Putamen (tissue), 1 donor: ENCODE measurements at regions not wholly inside any gene's neighbourhood (a gene's known extent, or its start where the extent isn't known, plus 50 kb on each side); places are given as distances from the start of the nearest gene placed in this dataset.

ENCODE experiments used
- DNase-seq: peaks from one replicate; pipeline ENCODE4 v3.0.0-alpha.2; 2016; ENCODE audit warnings: low spot score

DNA sequence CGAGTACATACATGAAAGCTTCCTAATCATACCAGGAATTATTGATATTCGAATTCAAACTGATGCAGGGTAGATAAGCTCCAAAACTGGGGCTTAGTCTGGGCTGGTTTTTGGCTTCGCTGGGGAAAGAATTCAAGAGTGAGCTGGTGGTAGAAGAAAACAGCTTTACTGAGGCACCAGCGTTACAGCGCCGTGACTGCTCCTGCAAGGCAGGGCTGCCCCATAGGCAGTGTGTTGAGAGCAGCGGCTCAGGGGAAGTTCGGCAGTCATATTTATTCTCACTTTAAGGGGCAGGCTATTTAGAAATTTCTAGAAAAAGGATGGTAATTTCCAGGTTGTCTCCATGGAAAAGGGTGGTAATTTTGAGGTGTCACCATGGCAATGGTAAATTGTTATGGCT is 292.6 kb upstream of the TCF4 start:
- DNase-seq: no peak

DNA sequence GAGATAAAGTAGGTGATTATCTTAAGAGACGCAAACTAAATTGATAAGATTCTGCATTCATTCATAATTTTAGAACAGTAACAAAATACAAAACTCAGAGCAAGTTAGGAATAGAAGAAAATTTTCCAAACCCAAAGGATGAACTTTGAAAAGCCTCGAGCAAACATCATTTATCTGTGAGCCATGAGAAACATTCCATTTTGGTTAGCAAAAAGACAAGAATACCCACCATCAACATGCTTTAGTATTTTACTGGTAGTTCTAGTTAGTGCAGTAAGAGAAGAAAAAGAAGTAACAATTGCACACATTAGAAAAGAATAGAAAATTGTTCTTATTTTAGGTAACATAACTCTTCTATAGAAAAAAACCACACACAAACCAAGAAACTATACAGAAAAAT is 291.3 kb upstream of the TCF4 start:
- DNase-seq: no peak

DNA sequence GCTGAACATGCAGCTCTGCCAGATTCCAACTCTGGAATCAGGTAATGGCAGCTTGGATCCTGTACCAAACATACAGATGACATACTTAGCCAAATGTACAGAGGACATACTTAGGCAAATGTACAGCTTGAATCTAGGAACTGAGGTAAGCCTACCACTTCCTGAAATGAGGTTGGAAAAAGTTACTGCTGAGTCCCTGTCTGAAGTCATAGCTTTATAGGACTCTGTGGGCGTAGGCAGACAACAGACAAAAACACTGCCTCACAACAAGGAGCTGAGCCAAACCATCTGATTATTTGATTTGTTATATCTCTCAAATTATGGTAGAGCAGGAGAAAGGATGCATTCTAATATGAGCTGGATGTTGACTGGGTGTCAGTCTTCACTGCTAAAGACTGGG is 290.2 kb upstream of the TCF4 start:
- DNase-seq: no peak

DNA sequence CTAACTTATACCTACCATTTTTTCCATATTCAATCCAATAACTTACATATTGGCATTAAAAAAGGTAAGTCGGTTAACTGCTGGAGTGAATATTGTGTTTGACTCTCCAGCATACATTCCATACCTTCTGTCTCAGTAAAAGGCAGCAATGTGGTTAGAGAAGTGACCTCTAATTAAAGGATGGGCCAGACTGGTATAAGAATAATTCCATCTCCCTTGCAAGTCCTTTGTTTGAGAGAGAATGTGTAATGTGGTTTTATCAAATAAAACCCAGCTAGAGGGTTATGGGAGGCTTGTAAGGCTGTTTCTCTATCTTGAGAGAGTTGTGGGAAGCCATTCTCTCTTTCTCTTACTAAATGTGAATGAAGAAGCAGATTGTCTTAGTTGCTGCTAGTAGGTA is 289.3 kb upstream of the TCF4 start:
- DNase-seq: no peak

DNA sequence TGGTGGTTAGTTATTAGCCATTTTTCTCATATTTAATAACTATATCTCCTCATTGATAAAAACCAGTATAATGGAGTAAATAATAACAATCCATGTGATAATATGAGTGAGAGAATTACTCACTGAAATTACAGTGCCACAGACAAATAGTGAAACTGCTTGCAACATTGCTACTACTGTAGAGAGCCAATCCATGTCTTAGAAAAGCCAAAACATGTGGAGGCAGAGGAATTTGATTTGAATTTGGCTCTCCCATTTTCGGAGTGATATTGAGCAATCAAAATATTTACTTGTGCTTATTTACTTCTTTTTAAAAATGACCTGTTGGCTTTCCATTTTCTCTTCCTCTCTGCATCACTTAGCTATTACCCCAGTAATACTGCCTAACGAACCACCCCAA is 288.3 kb upstream of the TCF4 start:
- DNase-seq: no peak

DNA sequence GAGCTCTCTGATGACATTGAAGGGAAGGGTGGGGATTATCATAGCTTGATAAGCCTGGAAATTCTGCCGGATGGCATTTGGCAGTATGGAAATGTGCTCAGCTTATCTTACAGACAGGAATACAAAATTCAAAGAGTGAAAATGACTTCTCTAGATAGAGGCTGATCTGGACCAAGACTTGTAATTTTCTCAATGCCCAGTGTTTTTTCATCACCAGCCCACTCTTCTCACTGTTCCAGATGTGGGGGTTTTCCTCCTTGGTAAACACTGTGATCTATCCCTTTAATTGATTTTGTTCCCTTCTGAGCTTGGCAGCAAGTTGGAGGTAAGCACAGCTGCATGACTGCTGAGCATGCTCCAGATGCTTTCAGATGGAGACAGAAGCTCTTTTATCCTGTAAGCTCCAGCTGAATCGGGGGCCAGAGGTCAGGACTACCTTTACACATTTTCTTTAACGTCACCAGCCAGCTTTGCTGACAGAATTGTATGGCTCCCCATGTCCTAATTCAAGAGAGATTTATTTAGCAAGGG is 287.4 kb upstream of the TCF4 start:
- peak; percentile 60 for DNase-seq

DNA sequence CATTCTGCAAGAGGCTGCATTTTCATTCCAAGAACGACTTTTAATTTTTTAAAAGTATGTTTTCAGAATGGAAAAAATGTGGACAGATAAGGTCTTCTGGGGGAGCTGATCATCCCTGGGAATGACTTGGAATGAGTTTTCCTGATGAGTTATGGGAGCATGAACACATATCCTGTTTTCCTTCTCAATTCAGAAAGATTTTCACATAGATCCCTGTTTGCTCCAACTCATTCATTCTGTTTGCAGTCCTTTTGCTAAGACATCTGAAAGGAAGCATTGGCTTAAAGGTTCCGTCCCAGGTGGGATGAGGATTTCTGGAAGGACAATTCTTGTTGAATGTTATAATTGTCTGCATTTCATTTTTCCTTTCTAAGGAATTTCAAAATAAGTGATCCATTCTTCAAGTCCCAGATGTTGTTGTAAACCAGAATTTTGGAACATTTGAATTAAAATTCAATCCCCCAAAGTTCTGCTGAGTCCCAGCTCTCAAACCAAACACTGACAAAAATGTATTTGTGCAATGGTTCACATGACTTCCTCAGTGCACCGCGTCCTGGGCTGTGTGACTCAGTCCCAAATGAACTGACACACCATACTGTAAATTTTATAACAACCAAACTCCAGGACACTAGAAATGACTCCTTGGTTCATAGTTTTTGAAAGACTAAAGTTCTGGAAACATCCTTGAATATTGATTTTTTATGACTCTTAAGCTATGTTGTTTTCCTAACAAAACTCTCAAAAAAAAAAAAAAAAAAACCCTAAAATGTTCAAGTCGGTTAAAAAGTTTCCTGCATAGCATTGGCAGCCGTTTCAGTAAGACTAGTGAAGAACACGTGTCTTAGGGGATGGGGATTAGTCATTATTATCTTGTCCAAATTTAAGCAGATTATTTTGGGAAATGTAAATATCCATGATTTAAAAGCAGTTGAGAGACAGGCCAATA is 281.8 kb upstream of the TCF4 start:
- DNase-seq: no peak

DNA sequence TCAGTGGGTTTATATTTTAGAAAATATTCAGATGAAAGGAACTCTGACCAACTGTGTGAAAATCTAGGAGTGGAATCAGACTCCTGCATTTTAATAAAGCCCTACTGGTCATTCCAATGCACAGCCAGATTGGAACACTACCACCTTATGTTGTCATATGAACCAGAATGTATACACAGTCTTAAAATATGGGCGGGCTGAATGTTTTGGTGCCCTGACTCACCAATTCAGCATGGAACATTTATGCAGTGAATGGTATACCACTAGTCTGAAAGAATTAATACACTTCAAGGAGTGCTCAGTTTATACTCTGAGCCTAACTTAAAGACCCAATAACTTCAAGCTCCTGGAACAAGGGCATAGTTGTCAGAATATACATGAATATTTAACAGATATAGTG is 280.9 kb upstream of the TCF4 start:
- no peak for DNase-seq

DNA sequence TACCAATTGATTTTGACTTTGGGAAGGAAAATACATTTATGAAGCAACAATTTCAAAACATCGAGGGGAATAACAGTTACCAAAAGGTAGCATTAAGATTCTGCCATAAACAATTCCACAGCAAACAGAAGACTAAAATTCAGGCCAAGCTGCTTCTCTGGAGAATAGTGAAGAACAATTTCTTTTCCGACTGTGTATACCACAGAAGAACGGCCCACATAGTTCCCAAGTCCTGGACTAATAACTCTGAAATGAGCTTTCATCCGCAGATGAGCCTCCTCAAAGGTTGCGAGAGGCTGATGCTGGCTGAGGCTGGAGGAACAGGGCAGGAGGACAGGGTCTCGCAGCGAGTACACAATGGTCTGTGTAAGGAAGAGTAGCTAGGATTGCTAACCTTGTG is 278.9 kb upstream of the TCF4 start:
- DNase-seq: no peak

DNA sequence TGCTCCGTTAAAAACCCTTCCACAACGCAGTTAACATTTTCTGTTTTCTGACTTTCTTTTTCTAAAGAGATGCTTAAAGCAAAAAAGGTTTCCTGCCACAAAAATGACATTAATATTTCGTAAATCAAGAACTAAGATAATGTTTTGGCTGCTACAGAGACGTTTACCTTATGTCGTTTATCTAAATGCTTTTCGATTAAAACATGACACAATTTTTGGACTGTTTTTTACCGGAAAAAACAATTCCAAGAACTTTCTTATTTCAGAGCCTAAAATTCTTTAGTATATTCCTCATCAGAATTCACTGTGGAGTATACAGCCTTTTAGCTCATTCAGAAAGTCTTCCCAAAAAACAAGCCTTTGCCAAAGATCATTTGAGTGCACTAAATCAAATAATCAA is 278.0 kb upstream of the TCF4 start:
- DNase-seq: no peak

DNA sequence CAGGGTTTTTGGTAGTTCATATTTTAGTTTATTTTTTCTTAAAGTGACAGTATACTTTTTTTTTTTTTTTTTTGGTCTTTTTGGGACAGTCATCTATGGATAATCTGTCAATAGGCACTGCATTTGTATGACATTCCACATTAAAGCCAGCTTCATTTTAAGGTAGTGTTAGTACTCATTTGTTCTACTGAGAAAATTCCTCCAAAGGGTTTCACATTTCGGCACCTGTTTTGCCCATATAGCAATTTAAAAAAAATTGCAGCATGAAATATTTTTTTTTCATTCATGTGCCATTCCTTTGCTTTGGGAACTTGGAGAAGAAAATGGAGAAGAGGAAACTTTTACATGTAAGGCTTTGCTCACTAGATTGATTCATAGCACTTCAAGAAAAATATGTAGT is 276.3 kb upstream of the TCF4 start:
- no peak for DNase-seq

DNA sequence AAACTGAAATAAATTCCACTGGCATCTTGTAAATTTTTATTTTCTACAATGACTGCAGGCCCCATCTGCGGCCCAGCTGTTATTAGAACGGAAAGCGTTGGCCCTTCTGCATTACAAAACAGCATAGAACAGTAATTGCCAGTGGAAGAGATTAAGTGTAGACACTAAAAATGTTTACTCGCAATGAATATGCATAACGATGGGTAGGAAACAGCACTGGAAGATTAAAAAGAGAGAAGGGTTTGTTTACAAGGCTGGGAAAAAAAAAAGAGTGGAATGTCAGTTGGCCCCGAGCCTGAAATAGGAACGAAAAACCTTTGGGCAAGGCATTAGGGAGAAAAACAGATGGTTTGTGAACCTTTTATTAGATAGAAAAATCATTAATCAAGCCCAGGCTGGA is 275.9 kb upstream of the TCF4 start:
- no peak for DNase-seq

DNA sequence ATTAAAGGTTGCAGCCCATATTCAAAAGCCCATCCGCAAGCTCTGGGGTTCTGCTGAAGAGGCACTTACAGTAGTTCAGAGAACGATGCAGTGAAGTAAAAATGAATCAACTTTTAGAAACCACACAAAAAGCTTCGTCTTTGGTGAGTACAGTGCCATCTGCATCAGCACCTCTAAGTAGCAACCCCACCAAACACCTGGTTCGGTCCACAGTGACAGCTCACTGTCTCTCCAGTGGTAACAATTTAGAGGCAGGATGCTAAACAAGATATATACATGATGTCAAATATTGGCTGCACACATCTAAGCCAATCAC is 275.4 kb upstream of the TCF4 start:
- no peak for DNase-seq

DNA sequence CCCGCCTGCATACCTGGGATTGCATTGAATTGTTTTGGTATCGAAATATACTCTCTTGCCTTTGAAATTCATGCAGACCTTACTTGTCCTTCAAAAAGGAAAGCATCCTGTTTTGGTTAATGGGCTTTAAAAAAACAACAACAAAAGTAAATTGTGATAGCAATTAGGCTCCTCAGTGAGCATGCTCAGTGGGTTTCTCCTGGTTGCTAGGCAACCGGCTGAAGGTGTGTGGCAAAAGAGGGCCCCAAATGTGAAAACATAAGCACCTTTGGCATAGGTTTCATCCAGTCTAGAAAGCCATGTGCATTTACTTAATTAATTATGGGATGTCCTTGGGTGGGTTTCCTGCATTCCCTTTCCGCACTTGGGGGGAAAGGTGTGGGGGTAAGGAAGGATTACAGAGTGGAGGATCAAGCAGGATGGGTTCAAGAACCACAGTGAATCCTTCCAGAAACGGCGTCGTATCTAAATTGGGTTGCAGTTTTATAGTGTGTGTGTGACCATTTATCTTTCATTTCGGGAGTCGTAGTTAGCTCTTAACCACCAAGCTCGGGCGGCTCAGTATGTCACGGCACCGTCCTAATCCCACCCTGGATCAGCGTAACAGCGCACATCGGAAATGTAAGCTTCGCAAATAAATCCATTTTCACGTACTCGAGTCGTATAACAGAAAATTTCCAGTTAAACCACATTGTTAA is 274.9 kb upstream of the TCF4 start:
- no peak for DNase-seq

DNA sequence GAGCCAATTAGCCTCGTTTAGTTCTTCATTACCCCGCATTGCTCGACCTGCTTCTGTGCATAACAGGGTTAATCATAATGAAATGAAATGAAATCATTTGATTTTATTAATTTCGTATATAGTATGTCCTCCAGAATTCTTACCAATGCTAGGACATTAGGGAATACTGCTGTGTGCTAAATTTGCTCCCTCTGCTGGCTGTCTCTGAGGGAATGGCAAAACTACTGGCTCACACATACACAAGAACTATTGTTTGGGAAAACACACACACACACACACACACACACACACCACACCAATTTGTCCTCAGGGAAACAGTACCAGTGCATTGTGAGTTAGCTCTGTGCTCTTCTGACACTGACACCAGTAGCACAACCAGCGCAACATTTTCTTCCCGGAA is 273.3 kb upstream of the TCF4 start:
- DNase-seq: peak; percentile 86

DNA sequence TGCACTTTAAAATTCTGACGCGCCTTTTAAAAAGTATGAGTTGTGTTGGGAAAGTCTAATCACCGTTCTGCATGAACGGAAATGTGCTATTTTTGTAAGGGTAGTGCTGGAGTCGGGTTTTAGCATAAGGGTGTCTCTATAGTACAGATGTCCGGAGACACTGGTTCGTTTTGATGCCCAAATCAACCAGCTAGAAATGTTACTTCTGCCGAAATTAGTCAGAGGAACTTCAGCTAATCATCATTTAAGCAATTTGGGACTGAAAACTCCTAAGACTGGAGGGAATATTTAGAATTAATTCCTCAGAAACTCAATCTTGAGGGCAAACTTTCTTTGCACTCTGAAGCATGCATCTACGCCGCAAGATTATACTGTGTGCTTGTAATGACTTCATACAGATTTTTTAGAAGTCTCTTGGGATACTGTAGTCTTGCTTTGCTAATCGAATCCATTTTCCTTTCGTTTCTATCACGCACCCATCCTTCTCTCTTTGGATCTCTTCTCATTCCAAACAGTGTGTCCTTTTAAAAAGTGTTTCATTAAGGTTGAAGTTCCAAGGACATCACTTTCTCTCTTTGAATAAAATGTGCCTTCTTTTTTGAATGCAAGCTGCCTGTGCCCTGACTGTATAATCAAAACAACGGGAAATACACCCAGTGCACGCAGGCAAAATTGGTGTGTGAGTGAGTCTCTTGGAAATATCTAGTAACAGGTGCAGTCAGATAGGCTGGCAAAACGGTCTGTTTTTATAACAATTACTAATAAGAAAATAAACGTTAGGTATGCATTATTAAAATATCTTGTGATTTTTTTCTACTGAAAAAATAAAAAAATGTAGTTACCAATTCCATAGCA is 270.9 kb upstream of the TCF4 start:
- DNase-seq: no peak

DNA sequence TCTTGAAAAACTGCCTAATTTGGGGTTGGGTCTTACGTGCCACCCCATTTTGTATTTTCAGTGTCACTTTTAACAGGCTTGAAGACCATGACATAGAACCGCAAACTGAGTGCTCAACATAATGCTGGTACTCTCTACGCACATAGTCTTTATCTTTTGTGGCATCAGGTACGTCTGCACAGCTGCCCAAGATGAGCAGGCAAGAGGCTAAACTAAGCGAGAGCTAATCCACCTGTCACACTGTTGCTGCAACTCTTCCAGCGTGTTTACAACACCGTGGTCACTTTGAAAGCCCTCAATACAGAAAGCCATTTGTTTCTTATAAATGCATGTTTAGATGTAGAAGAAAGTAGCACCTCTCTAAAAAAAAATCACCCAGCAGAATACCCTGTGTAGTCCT is 270.0 kb upstream of the TCF4 start:
- DNase-seq: no peak

DNA sequence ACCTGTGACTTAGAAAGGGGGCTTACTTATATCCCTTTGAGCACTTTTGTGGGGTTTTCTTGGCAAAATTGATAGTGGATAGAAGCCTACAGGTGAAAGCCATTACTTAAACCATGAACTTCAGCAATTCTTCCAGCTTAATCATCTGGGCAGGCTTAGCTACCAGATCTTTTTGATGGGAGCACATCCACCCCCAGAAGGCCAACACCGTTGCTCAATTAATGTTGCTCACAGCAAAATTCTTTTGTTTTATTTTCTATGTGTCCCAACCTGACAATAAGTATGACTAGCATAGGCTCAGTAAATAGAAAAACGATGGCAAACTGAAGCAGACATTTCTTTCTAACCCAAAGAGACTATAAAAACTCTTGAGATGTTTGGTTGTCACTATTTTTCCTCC is 269.4 kb upstream of the TCF4 start:
- DNase-seq: no peak

DNA sequence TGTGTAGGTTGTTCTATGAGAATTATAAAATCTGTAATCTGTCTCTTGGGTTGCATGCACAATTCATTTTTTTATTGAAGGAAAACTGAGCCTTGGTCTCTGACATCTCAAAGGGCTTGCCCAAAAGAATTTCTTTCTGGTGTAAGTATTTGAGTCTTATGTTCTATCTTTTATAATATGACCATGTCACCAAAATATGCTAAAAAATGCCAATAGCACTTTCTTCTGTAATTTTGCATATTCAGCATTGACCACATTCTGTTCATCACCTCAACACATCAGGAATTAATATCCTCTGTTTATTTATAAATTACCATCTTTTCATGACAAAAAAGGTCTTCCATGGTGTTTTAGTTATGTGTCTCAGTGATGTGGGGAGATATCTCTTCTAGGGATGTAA is 268.7 kb upstream of the TCF4 start:
- DNase-seq: no peak

DNA sequence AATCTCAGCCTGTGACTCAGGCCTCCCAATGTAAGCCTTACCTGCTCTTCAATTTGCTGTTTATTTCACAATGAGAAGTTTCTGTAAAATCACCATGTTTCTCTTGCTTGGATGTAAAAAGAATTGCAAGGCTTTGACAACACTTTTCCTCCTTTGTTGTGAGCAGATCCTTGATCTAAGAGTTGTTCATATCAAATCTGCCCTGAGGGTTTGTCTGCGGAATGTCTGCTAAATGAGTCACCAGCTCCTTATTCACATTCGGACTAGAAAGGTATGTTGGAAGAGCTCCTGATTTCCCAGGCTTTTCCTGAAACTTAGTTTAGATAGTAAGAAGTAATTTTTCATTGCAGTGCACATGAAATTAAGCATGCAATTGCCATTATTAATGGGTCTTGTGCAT is 268.2 kb upstream of the TCF4 start:
- no peak for DNase-seq

DNA sequence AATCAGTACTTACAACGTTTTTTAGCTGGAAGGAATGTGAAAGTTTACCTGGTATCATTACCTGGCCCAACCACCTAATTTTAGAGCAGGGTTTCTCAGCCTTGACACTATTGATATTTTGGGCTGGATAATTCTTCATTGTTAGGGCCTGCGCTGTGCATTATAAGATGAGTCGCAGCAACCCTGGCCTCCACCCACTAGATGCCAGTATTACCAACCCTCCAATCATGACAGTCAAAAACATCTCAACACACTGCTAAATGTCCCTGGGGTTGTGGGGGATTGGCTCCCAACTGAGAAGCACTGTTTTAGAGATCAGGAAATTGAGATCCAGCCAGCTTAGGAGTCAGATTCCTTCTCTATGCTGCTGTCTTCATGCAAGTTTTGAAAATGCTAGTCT is 265.3 kb upstream of the TCF4 start:
- DNase-seq: no peak

DNA sequence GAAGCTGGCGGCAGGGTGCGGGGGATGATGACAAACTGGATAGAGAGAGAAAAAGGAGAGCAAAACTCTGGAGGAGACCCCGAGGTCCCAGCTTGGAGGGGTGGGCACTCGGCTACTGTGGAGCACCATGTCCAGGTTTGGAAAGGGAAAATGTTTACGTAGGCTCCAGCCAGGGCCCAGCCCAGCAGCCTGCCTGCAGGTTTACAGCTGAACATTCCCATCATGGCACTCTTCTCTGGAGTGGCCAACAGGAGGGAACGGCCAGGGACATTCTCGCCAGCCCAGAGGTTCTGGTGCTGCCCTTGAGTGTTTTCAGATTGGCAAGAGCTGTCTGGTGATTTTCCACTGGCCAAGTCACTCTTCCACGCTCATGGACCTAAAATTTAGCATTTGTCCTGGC is 262.9 kb upstream of the TCF4 start:
- no peak for DNase-seq

DNA sequence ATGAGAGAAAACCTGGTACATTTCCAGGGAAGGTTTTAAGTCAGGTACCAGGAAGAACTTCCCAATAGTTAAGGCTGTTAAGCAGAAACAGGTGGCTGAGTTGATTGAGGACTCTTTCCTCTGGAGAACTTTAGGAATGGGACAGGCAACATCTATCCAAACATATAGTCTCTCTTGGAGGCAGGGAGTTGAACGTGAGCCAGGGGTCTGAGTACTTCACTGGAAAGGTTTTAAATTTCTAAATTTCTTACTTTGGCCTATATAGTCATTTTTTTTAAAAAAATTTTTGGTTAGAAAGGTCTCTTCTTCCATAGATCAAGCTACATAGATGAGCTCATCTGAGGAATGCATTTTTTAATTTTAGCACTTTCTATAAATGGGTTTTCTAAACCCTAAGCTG is 261.4 kb upstream of the TCF4 start:
- DNase-seq: no peak
